CD4-positive, alpha-beta T cell treated with Interleukin-15 for 1 hour (primary cell): ENCODE measurements at regions not wholly inside any gene's neighbourhood (a gene's known extent, or its start where the extent isn't known, plus 50 kb on each side); places are given as distances from the start of the nearest gene placed in this dataset.
A peak's percentile ranks its signal among the peaks of the same experiment; 100 is the strongest.
"Not testable (repeated sequence)": the region's sequence is repeated elsewhere in the genome, so short reads cannot be mapped to it uniquely, and the experiment has no call there.

Experiments used
- DNase-seq: peaks from one replicate; pipeline ENCODE4 v3.0.0-alpha.2; 2020

DNA sequence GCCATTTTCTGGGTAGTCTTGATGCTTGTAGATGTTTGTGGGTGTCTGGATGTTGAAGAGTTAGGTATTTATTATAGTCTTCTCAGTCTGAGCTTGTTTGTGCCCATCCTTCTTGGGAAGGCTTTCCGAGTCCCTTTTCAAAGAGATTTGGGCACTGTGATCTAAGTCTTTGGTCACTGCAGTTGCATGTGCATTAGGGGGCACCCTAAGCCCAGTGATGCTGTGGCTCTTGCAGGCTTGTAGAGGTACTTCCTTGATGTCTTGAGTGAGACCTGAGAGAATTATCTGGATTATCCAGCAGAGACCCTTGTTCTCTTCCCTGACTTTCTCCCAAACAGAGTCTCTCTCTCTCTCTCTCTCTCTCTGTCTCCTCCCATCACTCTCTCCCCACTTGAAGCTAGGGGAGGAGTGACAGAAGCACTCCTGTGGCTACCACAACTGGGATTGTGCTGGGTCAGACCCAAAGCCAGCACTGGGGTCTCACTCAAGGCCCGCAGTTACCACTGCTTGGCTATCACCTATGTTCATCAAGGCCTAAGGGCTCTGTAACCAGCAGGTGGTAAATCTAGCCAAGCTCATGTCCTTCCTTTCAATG, 68.5 kb downstream of the TMCO5A start:
- peak; percentile 58 for DNase-seq

DNA sequence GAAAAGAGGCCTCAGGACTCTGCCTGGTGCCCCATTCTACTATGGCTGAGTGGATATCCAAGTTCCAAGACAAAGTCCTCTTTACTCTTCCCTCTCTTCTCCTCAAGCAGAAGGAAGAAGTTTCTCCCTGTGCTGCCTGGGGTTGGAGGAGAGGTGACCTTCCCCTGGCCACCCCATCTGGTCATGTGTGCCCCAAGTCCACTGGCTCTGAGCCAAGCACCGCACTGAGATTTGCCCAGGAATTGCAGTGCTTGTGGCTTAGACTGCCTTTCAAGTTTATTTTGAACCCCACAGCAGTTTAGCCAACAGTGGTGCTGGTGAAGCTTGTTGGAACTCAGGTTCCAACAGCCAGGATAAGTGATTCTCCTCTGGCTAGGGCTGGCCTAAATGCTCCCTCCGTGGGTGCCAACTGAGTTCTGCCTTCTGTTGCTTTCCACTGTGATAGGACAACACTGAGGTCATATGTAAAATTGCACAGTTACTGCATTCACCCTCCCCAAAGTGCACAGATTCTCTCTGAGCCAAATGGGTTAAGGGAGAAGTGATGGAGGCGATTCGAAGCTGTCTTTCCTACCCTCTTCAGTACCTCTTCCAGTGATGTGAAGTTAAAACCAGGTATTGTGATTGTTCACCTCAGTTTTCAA, 69.9 kb downstream of the TMCO5A start:
- DNase-seq: no peak

- no peak for DNase-seq
Observed at GRCh38 chr15:38005953-38006808, 71.7 kb downstream of the TMCO5A start.

DNA sequence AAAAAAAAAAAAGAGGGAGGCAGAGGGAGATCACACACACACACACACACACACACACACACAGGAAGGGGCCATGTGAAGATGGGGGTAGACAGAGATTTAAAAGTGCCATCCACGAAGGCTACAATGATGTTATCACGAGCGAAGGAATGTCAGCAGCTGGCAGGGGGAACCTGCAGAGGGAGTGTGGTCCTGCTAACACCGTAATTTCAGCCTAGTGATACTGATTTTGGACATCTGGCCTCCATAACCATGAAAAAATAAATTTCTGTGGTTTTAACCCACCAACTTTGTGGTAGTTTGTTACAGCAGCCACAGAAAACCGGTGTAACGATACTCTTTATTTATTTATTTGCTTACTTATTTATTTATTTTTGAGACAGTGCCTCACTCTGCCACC, 76.0 kb downstream of the TMCO5A start:
- no peak for DNase-seq

DNA sequence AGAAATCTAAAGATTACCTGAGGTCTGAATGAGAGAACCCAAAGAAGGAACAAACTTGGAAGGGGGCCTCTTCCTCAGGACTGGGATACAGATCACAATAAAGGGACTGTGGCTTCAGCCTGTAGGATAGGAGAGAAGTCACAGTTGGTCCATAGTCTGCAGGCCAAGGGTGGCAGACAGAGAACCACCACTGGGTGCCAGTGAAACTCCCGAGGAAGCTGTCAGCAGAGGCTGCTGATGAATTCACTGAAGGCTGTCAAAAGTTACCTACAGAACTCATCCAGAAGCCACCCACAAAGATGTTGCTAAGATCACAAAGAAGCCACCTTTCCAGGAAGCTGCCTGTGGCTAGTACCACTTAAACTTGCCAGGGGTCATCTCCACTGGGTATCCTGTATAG, 78.5 kb downstream of the TMCO5A start:
- DNase-seq: no peak

DNA sequence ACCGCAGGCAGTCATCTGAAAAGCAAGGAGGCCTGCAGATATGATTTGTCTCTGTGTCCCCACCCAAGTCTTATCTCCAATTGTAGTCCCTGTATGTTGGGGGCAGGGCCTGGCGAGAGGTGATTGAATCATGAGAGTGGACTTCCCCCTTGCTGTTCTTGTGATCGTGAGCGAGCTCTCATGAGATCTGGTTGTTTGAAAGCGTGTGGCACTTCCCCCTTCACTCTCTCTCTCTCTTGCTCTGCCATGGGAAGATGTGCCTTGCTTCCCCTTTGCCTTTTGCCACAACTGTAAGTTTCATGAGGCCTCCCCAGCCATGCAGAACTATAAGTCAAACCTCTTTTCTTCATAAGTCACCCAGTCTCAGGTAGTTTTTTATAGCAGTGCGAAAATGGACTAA, 83.3 kb downstream of the TMCO5A start:
- DNase-seq: peak; percentile 57

- no peak for DNase-seq
Observed at GRCh38 chr15:38019066-38019465, 84.6 kb downstream of the TMCO5A start.

DNA sequence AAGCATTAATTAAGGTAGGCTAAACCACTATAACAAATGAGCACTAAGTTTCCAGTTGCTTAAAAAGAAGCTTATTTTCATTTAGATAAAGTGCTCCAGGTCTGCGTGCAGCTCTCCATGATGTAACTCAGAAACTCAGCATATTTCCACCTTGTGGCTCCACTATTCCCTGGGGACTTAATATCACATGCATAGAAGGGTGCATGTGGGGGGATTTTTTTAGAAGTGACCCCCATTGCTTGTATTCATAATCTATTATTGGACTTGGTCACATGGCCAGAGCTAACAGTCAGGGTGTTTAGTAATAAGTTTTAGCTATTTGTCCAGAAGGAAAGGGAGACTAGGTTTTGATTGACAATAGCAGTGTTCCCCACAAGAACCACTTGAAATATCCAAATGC, 86.8 kb downstream of the TMCO5A start:
- no peak for DNase-seq

- DNase-seq: no peak
Observed at GRCh38 chr15:38024293-38025091, 90.1 kb downstream of the TMCO5A start.

- not testable (repeated sequence) for DNase-seq
Observed at GRCh38 chr15:38025656-38026055, 91.2 kb downstream of the TMCO5A start.

GRCh38 chr15:38028869-38029268, 94.4 kb downstream of the TMCO5A start:
- no peak for DNase-seq

DNA sequence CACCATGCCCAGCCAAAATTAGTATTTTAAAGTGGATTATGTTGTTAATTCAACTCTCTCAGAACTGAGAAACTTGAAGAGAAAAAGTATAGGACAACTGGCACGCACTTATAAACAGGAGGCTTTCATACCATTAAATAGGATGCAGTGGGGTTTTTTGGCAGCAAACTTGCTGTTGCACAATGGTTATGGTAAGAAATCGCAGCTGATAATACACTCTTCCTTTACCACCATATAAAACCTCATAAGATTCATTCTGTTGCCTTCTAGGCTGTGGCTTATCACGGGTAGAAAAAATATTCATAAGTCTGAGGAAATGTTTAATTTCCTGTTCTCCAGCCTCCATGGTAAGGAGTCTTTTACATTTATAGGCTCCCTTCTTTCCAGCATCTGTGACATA, 95.3 kb downstream of the TMCO5A start:
- DNase-seq: no peak

- DNase-seq: no peak
Observed at GRCh38 chr15:38030609-38031008, 96.2 kb downstream of the TMCO5A start.

DNA sequence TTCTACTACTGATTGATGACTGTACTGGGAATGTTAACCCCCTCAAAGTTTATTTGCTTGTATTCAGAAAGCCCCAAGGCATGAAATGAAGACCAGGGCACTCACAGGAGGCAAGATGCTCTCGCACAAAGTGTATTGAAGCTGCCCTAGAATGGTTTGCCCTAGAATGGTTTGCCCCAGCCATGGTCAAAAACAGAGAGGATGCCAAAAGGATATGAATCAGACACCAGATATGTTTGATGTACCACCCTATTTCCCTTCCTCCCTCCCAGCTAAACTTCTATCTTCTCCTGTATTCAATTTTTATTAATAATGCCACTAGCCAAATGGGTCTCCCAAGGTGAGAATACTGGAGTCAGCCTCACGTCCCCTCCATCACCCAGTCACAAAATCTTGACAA, 101.3 kb downstream of the TMCO5A start:
- DNase-seq: no peak

DNA sequence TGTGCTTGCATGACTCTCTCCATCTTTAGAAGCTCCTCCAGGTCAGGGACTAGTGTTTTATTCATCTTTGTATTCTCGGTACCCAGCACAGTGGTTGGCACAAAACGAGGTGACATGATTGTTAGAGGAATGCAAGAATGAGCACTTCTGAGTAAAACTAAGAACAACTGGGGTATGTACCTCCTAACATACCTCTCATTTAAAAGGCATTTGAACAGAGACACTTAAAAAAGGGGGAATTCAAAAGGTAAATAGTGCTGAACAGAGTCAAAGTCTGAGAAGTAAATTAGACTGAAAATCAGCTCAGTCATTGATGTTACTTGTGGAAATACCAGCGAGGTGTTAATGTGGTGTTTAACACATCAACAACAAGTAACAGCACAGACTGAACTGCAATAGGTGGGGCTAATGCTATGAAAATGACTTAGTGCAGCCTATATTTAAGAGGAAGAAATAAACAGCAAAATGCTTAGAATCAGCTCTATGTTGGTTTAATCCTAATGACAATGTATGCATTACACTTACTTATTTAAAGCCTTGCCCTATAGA, 102.4 kb downstream of the TMCO5A start:
- DNase-seq: no peak

GRCh38 chr15:38038659-38039442, 104.4 kb downstream of the TMCO5A start:
- DNase-seq: no peak

DNA sequence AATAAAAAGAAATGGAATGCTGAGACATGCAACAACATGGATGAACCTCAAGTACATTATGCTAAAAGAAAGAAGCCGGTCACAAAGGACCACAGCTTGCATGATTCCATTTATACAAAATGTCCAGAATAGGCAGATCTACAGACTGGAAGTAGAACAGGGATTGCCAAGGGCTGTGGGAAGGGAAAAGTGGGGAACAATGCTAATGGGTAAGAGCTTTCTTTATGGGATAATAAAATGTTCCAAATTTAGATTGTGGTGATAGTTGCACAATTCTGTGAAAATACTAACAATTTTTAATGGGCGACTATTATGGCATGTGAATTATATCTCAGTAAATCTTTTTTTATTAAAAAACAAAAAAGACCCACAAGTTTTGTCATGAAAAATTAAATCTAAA, 106.2 kb downstream of the TMCO5A start:
- DNase-seq: no peak

DNA sequence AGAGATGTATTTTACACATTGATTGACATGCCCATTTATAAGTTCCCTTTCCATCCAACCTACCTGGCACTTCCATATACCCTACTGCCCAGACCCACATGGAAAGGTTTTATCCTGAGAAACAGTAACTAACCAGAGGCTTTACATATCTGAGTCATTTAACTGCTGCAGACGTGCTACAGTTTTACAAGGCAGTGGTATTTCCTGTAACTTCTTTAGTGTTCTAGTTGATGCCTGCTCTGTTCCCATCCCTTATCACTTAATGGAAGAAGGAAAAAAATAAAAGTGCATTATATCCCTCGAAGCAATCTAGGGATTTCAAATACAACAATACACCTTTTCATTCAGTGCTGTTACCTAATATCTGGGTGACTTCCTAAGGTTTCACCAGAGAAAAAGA, 107.1 kb downstream of the TMCO5A start:
- no peak for DNase-seq

DNA sequence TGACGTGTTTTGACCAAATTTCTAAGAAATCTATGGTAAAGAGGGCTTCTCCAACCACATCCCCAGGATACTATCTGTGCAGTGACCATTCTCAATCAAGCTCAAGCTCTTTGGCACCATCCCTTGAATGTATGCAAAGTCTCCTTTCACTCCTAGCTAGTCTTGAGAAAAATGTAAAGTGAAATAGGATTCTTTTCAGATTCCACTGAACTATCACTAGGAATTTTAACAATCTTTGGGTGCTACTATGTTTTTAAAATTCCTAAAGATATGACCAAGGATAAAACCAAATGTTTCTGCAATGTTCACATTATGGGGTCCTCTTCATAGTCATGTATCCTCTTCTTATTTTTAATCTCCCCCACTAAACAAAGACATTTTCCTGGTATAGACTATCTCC, 107.8 kb downstream of the TMCO5A start:
- no peak for DNase-seq

DNA sequence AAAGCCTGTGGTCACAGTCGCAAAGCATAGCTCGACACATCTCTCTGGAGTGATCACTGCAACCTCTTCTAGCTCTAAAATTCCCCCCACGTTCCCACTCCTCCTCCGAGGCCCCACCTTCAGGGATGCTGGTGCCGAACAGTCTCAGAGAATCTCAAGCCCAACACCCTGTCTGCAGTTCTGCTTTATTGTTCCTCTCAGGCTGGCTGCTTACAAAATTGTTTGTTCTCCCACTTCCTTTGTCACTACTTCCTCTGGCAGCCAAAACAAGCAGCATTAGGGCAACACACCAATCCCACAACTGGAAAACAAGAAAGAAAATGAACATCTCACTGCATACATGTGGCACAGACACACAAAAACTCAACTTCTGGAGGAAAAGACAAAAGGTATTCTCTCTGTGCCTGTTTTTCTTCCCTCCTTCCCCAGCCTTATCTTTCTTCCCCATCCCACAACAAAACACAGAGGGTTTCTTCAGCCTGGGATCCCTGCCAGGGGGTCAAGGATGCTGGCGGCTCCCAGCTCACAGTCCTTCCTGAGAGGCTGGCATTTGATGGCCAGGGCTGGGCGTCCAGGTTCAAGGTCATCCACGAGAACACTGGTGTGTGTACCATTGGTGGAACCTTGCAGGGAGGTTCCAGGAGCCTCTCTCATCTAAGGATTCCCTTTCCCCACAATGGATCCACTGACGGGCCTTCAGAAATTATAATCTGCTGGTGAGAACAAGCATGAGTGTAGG, 108.4 kb downstream of the TMCO5A start:
- DNase-seq: peak; percentile 17

DNA sequence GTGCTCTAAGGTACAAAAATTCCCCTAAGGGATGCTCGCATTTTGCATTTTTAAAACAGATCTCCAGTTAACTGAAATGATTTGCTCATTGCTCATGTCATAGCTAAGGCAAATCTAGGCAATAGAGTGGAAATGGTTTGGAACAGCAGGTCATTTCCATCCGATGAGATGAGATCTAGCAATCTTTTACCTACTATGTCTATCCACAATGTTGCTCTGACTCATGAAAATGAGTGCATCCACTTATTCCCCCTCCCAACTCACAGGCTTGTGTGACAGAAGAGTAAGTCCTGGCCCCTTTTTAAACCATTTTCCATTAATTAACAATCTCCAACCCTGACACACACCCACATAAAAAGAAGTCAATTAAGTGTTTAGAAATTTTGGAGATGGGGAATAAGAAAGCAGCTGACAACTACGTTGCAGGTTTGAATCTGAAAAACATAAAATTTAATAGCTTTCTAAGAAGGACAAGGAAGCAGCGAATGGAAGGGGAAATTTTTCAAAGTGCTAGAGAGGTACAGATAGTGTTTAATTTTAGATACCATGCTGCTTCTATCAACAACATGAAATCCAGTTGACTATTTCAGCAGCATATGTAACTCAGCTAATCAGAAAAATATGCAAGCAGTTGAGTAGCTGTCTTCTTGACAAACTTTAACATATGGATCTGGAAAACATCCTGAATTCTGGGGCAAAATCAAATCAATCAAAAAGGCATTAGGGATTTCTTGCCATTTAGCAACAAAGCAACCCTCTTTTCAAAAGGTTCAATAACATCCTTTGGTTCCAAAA, 112.0 kb downstream of the TMCO5A start:
- DNase-seq: no peak
